GM18870 (cell line): ENCODE measurements at regions not wholly inside any gene's neighbourhood (a gene's known extent, or its start where the extent isn't known, plus 50 kb on each side); places are given as distances from the start of the nearest gene placed in this dataset.
A peak's percentile ranks its signal among the peaks of the same experiment; 100 is the strongest.
"Not testable (repeated sequence)": the region's sequence is repeated elsewhere in the genome, so short reads cannot be mapped to it uniquely, and the experiment has no call there.

ENCODE experiments used
- ATAC-seq: cut with Tn5 transposase; IDR thresholded peaks from one replicate; pipeline ENCODE4 v1.9.1; 2021; ENCODE audit warnings: moderate library complexity; ENCODE audit not compliant: unreplicated experiment

GRCh38 chr9:62798884-62799850 is 1609.3 kb downstream of the SPATA31A7 start:
- ATAC-seq, result not testable (repeated sequence)

GRCh38 chr9:62799851-62800371 is 1610.1 kb downstream of the SPATA31A7 start:
- not testable (repeated sequence) for ATAC-seq

GRCh38 chr9:62800451-62801371 is 1610.9 kb downstream of the SPATA31A7 start:
- not testable (repeated sequence) for ATAC-seq

- ATAC-seq, result not testable (repeated sequence)
Measured at GRCh38 chr9:62801372-62801811, 1611.6 kb downstream of the SPATA31A7 start.

- ATAC-seq, result peak; percentile 97
Measured at GRCh38 chr9:62801961-62802718, 1612.3 kb downstream of the SPATA31A7 start.

GRCh38 chr9:62802719-62803079 is 1612.9 kb downstream of the SPATA31A7 start:
- ATAC-seq, result not testable (repeated sequence)

GRCh38 chr9:62803099-62803498 is 1613.3 kb downstream of the SPATA31A7 start:
- ATAC-seq, result not testable (repeated sequence)

GRCh38 chr9:62804314-62804713 is 1614.5 kb downstream of the SPATA31A7 start:
- not testable (repeated sequence) for ATAC-seq

- not testable (repeated sequence) for ATAC-seq
Measured at GRCh38 chr9:62807424-62807823, 1617.6 kb downstream of the SPATA31A7 start.

- ATAC-seq, result not testable (repeated sequence)
Measured at GRCh38 chr9:62808081-62808480, 1618.2 kb downstream of the SPATA31A7 start.

- not testable (repeated sequence) for ATAC-seq
Measured at GRCh38 chr9:62810318-62810717, 1620.5 kb downstream of the SPATA31A7 start.

- not testable (repeated sequence) for ATAC-seq
Measured at GRCh38 chr9:62810811-62811315, 1621.0 kb downstream of the SPATA31A7 start.

- not testable (repeated sequence) for ATAC-seq
Measured at GRCh38 chr9:62815436-62815835, 1625.6 kb downstream of the SPATA31A7 start.

- ATAC-seq, result not testable (repeated sequence)
Measured at GRCh38 chr9:62816331-62816730, 1626.5 kb downstream of the SPATA31A7 start.

- ATAC-seq, result not testable (repeated sequence)
Measured at GRCh38 chr9:62817214-62817613, 1627.4 kb downstream of the SPATA31A7 start.

- not testable (repeated sequence) for ATAC-seq
Measured at GRCh38 chr9:62822185-62822584, 1632.3 kb downstream of the SPATA31A7 start.

GRCh38 chr9:62827957-62828907 is 1638.4 kb downstream of the SPATA31A7 start:
- not testable (repeated sequence) for ATAC-seq

- ATAC-seq, result not testable (repeated sequence)
Measured at GRCh38 chr9:62830829-62831459, 1641.1 kb downstream of the SPATA31A7 start.
